GM12878 (cell line): ENCODE measurements at regions not wholly inside any gene's neighbourhood (a gene's known extent, or its start where the extent isn't known, plus 50 kb on each side); places are given as distances from the start of the nearest gene placed in this dataset.

Source experiments
- ATAC-seq: fragments of 200-7000 bp; cut with Tn5 transposase; 3 replicates; pipeline ENCODE4 v1.9.1; 2020; ENCODE audit warnings: mild to moderate bottlenecking, moderate library complexity
- BruUV-seq: library from RNA; stranded (reverse); fragments of 400-500 nt; replicated peaks from 2 replicates; lab custom pipeline; 2021; lab: Mats Ljungman, UMichigan
- CTCF ChIA-PET: fragments of 300-600 bp; sonication (Branson Sonifier 250); formaldehyde crosslinking; extraction: SDS; loops from one replicate; lab custom pipeline; 2021; ENCODE audit warnings: inconsistent platforms; lab: Yijun Ruan, JAX
- POLR2A ChIA-PET: fragments of 350-600 bp; formaldehyde crosslinking; extraction: SDS; loops from one replicate; lab custom pipeline; 2021; ENCODE audit warnings: inconsistent platforms; lab: Charles Lee
- RAD21 ChIA-PET: fragments of 300-600 bp; sonication (Branson Sonifier 250); formaldehyde crosslinking; loops from one replicate; lab custom pipeline; 2023; ENCODE audit warnings: antibody characterized with exemption; ENCODE audit not compliant: unreplicated experiment; lab: Charles Lee
- SMC1A ChIA-PET: fragments of 300-600 bp; sonication (Branson Sonifier 250); formaldehyde crosslinking; loops from one replicate; lab custom pipeline; 2023; ENCODE audit not compliant: unreplicated experiment, uncharacterized antibody; lab: Charles Lee
- DNase-seq: peaks from one replicate; pipeline ENCODE4 v3.0.0-alpha.2; 2011; ENCODE audit warnings: low read depth, low spot score
- FAIRE-seq: peaks from 3 replicates; lab custom pipeline; 2011; peaks lifted over from hg19 to GRCh38; lab: Jason Lieb, UNC
- H2AFZ ChIP-seq: 2 replicates; pipeline ENCODE4 v1.6.0; 2011; ENCODE audit warnings: low read depth, low read length, control low read depth; ENCODE audit not compliant: control insufficient read depth
- H3K27ac ChIP-seq: 2 replicates; pipeline ENCODE4 v1.5.1; 2011; ENCODE audit warnings: control low read depth; ENCODE audit not compliant: control insufficient read depth, insufficient read depth
- H3K27me3 ChIP-seq, 2 experiments: replicated peaks in 1 of 2; 2 replicates each; pipeline versions ENCODE4 v1.6.0 to v1.6.1; 2011; ENCODE audit warnings: low read length in 1 of 2; ENCODE audit not compliant: control insufficient read depth in 2 of 2, insufficient read depth in 2 of 2
- H3K36me3 ChIP-seq, 2 experiments: 2 replicates each; pipeline ENCODE4 v1.5.1; 2011; ENCODE audit warnings: low read length in 1 of 2; ENCODE audit not compliant: control insufficient read depth in 2 of 2, insufficient read depth in 2 of 2
- H3K4me1 ChIP-seq: 2 replicates; pipeline ENCODE4 v1.6.1; 2011; ENCODE audit warnings: mild to moderate bottlenecking, low read length, moderate library complexity, mixed read lengths; ENCODE audit not compliant: control insufficient read depth, insufficient read depth
- H3K4me2 ChIP-seq: 2 replicates; pipeline ENCODE4 v1.6.0; 2011; ENCODE audit warnings: control low read depth; ENCODE audit not compliant: control insufficient read depth, insufficient read depth
- H3K4me3 ChIP-seq: fragments of 200-600 bp; sonication (generic); 2 replicates; pipeline ENCODE4 v1.5.1; 2016
- H3K79me2 ChIP-seq: 2 replicates; pipeline ENCODE4 v1.6.0; 2011; ENCODE audit warnings: low read length; ENCODE audit not compliant: control insufficient read depth, insufficient read depth
- H3K9ac ChIP-seq: 2 replicates; pipeline ENCODE4 v1.8.0; 2011; ENCODE audit warnings: low read length, control low read depth, mixed read lengths; ENCODE audit not compliant: control insufficient read depth, insufficient read depth
- H3K9me3 ChIP-seq: replicated peaks from 3 replicates; pipeline ENCODE4 v1.5.1; 2011; ENCODE audit warnings: mild to moderate bottlenecking, low read length; ENCODE audit not compliant: control insufficient read depth, insufficient read depth
- H4K20me1 ChIP-seq: 2 replicates; pipeline ENCODE4 v1.6.0; 2011; ENCODE audit not compliant: control insufficient read depth, insufficient read depth
- CREB1 ChIP-seq: IDR thresholded peaks from 2 replicates; pipeline ENCODE4 v1.6.1; 2012; ENCODE audit warnings: low read depth, mild to moderate bottlenecking, inconsistent platforms
- DPF2 ChIP-seq: fragments of 450-650 bp; IDR thresholded peaks from 2 replicates; pipeline ENCODE4 v1.6.1; 2017; ENCODE audit warnings: mild to moderate bottlenecking
- HCFC1 ChIP-seq: fragments of 150-350 bp; IDR thresholded peaks from 2 replicates; pipeline ENCODE4 v1.6.1; 2014; ENCODE audit warnings: low read length
- IKZF1 ChIP-seq: fragments of 450-650 bp; conservative IDR thresholded peaks from 2 replicates; pipeline ENCODE4 v1.6.1; 2017; ENCODE audit warnings: antibody characterized with exemption, mild to moderate bottlenecking
- IKZF2 ChIP-seq, 2 experiments: fragments of 450-650 bp; IDR thresholded peaks; 2 replicates each; pipeline ENCODE4 v1.6.1; 2017; ENCODE audit warnings: mild to moderate bottlenecking in 2 of 2, moderate library complexity in 2 of 2
- KAT2A ChIP-seq: conservative IDR thresholded peaks from 2 replicates; pipeline ENCODE4 v1.6.1; 2011; ENCODE audit warnings: low read depth, low read length; ENCODE audit not compliant: control insufficient read depth
- LARP7 ChIP-seq: fragments of 450-650 bp; IDR thresholded peaks from 2 replicates; pipeline ENCODE4 v1.6.1; 2017; ENCODE audit warnings: mild to moderate bottlenecking
- RFX5 ChIP-seq: IDR thresholded peaks from 2 replicates; pipeline ENCODE4 v1.6.1; 2011; ENCODE audit warnings: low read depth, low read length, improper control_type of control experiment
- SREBF2 ChIP-seq: IDR thresholded peaks from 2 replicates; pipeline ENCODE4 v1.6.1; 2012; ENCODE audit warnings: mild to moderate bottlenecking, low read length
- SUPT20H ChIP-seq: IDR thresholded peaks from 2 replicates; pipeline ENCODE4 v1.6.1; 2011; ENCODE audit warnings: low read depth, mild to moderate bottlenecking, low read length, moderate library complexity, borderline replicate concordance; ENCODE audit not compliant: control insufficient read depth
- WRNIP1 ChIP-seq: IDR thresholded peaks from 2 replicates; pipeline ENCODE4 v1.6.1; 2011; ENCODE audit warnings: low read depth, low read length, improper control_type of control experiment, borderline replicate concordance
- ZBED1 ChIP-seq: IDR thresholded peaks from 2 replicates; pipeline ENCODE4 v1.6.1; 2016; ENCODE audit warnings: borderline replicate concordance
- ZBTB33 ChIP-seq: fragments of 450-650 bp; IDR thresholded peaks from 2 replicates; pipeline ENCODE4 v1.6.1; 2017; ENCODE audit warnings: mild to moderate bottlenecking
- WGBS: methylation state at CpG from one replicate; pipeline ENCODE4 v1.1.6; 2016; ENCODE audit warnings: low lambda C conversion rate; ENCODE audit not compliant: insufficient replicate concordance, insufficient coverage; ENCODE audit errors: missing lambda C conversion rate; 5-methylcytosine and 5-hydroxymethylcytosine counted together
- in situ Hi-C: fragments of 300-500 bp; cut with MboI; formaldehyde crosslinking; loops from 9 replicates; pipeline ENCODE4 v1.14.3; 2018; ENCODE audit warnings: mixed read lengths
- intact Hi-C: fragments of 100-400 bp; cut with micrococcal nuclease; formaldehyde crosslinking; loops from one replicate; pipeline ENCODE4 v1.14.2; 2022; ENCODE audit not compliant: unreplicated experiment
- TF ChIP-seq, protein P1 (sequence below): fragments of 450-650 bp; IDR thresholded peaks from 2 replicates; pipeline ENCODE4 v1.6.1; 2017; ENCODE audit warnings: mild to moderate bottlenecking, moderate library complexity
- TF ChIP-seq, protein P2 (sequence below): IDR thresholded peaks from 2 replicates; pipeline ENCODE4 v1.6.1; 2012; ENCODE audit warnings: low read depth, low read length, improper control_type of control experiment

DNA sequence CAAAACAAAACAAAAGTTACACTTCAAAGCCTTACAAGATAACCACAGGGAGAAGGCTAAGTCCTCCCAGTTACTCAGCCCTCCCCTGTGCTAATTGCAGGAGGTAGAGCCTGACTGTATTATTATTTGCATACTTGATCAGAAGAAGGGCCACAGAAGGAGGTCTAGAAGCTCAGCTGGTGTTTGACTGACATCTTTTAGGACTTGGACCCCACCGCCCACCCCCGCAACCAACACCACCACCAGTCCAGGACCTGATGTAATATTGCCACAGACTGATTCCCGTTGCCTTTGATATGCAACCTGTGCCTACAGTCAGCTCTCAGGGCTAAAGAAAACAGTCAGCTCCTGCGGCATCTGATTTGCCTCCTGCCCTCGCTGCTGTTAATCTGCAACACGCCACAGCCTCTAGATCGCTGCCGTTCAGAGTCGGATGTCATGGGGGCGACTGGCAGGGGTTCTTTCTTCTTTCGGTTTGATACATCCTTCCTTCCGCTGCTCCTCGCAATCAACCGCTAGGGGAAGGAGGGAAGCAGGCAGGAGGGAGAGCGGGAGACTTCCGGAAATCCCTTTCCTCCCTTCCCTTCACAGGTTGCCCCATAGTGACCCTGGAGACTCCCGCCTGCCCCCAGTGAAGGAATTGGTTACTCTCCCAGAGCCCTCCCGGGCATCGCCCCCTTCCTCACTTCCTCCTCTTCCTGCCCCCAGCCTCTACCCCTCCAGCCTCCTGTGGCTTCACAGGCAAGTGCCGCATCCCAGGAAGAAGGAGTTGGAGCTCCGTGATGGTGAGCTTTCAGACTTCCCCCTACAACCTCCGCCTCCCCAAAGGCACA, 90.5 kb upstream of the SOX9 start:
- ATAC-seq = peak; percentile 81
- ChIA-PET CTCF (interaction anchor here (0.6 to 8.3 kb wide), 8 partner anchors 8 to 158 kb away, joined by 3 to 41 read pairs (median 4); partner anchors contain the start of gene SOX9), SMC1A (interaction anchor here (0.6 to 6.8 kb wide), 18 partner anchors 6 to 497 kb away, joined by 3 to 61 read pairs (median 4); partner anchors contain the start of gene SOX9), RAD21 (interaction anchor here (0.9 to 3.3 kb wide), 18 partner anchors 8 to 485 kb away, joined by 3 to 24 read pairs (median 5); partner anchors contain the start of gene SOX9), POLR2A (interaction anchor here (0.5 to 3.8 kb wide), 13 partner anchors 8 to 697 kb away, joined by 3 to 34 read pairs (median 5); partner anchors contain the start of gene SOX9)
- no peaks in the 10 kb centered on the region for H3K27me3 ChIP-seq
- peaks cover 2% of the 10 kb centered on the region; the same call in 1 of the 2 replicates for H3K79me2 ChIP-seq
- H3K4me1 ChIP-seq = peaks cover 45% of the 10 kb centered on the region
- intact Hi-C loops = loop anchor here (1.0 to 10.0 kb wide), 6 partner anchors 25 to 555 kb away; no protein-coding TSS in a partner anchor
- H3K4me2 ChIP-seq = peak overlapping the region; percentile 88
- BruUV-seq = TSS peak; percentile 91
- no peaks in the 10 kb centered on the region for H4K20me1 ChIP-seq
- no peaks in the 10 kb centered on the region for H3K36me3 ChIP-seq
- H3K27ac ChIP-seq = peak overlapping the region; percentile 91
- FAIRE-seq = peak; percentile 56
- H2AFZ ChIP-seq = peak overlapping the region; percentile 79
- peak overlapping the region; percentile 80 for H3K4me3 ChIP-seq
- WGBS = 3% methylated on average over 22 of the region's 22 CpGs
- DNase-seq = peak; percentile 71
- H3K9ac ChIP-seq = peak overlapping the region; percentile 82
- no peaks in the 10 kb centered on the region; the same call in 2 of the 3 replicates for H3K9me3 ChIP-seq
- in situ Hi-C loops = loop anchor here (5.0 kb wide), 3 partner anchors 87 to 487 kb away; no protein-coding TSS in a partner anchor
- TF ChIP-seq, protein P1, sequence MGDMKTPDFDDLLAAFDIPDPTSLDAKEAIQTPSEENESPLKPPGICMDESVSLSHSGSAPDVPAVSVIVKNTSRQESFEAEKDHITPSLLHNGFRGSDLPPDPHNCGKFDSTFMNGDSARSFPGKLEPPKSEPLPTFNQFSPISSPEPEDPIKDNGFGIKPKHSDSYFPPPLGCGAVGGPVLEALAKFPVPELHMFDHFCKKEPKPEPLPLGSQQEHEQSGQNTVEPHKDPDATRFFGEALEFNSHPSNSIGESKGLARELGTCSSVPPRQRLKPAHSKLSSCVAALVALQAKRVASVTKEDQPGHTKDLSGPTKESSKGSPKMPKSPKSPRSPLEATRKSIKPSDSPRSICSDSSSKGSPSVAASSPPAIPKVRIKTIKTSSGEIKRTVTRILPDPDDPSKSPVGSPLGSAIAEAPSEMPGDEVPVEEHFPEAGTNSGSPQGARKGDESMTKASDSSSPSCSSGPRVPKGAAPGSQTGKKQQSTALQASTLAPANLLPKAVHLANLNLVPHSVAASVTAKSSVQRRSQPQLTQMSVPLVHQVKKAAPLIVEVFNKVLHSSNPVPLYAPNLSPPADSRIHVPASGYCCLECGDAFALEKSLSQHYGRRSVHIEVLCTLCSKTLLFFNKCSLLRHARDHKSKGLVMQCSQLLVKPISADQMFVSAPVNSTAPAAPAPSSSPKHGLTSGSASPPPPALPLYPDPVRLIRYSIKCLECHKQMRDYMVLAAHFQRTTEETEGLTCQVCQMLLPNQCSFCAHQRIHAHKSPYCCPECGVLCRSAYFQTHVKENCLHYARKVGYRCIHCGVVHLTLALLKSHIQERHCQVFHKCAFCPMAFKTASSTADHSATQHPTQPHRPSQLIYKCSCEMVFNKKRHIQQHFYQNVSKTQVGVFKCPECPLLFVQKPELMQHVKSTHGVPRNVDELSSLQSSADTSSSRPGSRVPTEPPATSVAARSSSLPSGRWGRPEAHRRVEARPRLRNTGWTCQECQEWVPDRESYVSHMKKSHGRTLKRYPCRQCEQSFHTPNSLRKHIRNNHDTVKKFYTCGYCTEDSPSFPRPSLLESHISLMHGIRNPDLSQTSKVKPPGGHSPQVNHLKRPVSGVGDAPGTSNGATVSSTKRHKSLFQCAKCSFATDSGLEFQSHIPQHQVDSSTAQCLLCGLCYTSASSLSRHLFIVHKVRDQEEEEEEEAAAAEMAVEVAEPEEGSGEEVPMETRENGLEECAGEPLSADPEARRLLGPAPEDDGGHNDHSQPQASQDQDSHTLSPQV = no peak
- TF ChIP-seq ZBED1 (no peak), LARP7 (peak; percentile 52; the same call in 1 of the 2 replicates), IKZF2 (IDR thresholded peaks at IDR 0.05) (peak; percentile 95), SUPT20H (no peak), CREB1 (peak; percentile 54; the same call in 1 of the 2 replicates), ZBTB33 (no peak), WRNIP1 (0 out of 2 replicates have a peak, but pooled peaks have one; percentile 19), HCFC1 (no peak), IKZF1 (peak; percentile 99), DPF2 (peak; percentile 63; the same call in 1 of the 2 replicates), KAT2A (no peak), RFX5 (no peak), SREBF2 (no peak)
- TF ChIP-seq, protein P2, sequence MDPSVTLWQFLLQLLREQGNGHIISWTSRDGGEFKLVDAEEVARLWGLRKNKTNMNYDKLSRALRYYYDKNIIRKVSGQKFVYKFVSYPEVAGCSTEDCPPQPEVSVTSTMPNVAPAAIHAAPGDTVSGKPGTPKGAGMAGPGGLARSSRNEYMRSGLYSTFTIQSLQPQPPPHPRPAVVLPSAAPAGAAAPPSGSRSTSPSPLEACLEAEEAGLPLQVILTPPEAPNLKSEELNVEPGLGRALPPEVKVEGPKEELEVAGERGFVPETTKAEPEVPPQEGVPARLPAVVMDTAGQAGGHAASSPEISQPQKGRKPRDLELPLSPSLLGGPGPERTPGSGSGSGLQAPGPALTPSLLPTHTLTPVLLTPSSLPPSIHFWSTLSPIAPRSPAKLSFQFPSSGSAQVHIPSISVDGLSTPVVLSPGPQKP = peak; percentile 57; the same call in 1 of the 2 replicates
